ENCODE measurements at regions not wholly inside any gene's neighbourhood (a gene's known extent, or its start where the extent isn't known, plus 50 kb on each side); places are given as distances from the start of the nearest gene placed in this dataset.
A peak's percentile ranks its signal among the peaks of the same experiment; 100 is the strongest.

DNA sequence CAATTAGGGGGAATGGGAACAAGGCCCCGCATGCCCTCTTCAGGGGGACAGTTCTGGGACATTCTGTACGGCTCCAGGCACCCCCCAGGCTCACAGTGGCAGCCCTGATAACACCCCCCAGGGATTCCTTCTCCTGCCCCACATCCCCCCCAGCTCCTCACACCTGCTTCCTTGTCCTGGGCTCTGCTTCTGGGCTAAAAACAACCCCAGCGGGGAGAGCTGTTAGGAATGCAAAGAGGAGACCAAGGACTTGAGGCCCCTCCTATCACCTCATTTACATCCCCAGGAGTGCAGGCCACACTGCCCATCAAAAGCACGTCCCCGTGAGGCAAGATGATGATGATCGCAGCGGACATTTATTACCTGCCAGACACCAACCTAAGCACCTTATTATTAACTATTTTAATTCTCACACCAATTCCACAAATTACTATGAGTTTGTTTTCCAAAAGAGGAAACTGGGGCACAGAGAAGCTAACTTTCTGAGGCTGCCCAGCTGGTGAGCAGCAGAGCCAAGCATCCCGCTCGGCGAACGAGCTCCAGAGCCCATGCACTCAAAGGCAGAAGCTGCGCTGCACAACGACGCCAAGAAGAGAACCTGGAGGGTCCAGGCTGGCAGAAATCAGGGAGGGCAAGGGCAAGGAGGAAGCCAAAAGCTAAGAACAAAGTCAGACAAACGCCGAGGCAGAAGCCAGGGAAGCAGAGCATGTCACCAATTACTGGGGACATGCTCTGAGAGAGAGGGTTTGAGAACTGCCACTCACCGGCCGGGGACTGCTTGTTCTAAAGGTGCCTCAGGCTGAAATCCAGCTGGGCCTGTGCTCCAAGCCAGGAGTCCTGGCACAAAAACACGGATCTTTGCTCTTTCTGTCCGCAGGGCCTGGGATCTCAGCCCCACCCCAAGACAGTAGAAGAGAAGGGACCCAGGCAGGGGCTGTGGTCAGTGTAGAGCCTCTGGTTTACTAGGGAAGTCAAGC is 76.2 kb upstream of the NSMCE3 start:
- no peak overlapping the region for H3K56ac ChIP-seq (ENCODE audit: insufficient read length, low read depth, low read length)
- H2BK120ac ChIP-seq (ENCODE audit: low read depth, low read length, poor library complexity, severe bottlenecking), result no peak overlapping the region
- peak overlapping the region; percentile 35 for H3K18ac ChIP-seq (ENCODE audit: insufficient read length, low read depth, low read length)
- H2AFZ ChIP-seq (ENCODE audit: low read length), result no peak overlapping the region
- no peak overlapping the region for H3K23ac ChIP-seq (ENCODE audit: insufficient read length, low read depth, low read length)
- H3K27me3 ChIP-seq (ENCODE audit: insufficient read depth, low read length), result no peaks in the 10 kb centered on the region
- Mint-ChIP-seq H3K4me3 (peak overlapping the region; percentile 48 to 73), H3K9me3 (no peaks in the 10 kb centered on the region), H3K27ac (peak overlapping the region; percentile 2 to 96 (median 92)), H3K4me1 (peaks cover 60 to 77% of the 10 kb centered on the region in 2 experiments), H3K36me3 (ENCODE audit: insufficient read depth in 1 of 3, low read depth in 3 of 3) (no peaks in the 10 kb centered on the region), H3K27me3 (ENCODE audit: low read depth) (no peaks in the 10 kb centered on the region)
- H3K79me2 ChIP-seq (ENCODE audit: insufficient read depth, low read length), result no peaks in the 10 kb centered on the region
- H2BK15ac ChIP-seq (ENCODE audit: low read depth, low read length), result no peak overlapping the region
- WGBS (ENCODE audit: extremely low coverage, insufficient read length, low lambda C conversion rate), result no CpG with 5 or more reads among the region's 20 CpGs
- H3K4me2 ChIP-seq (ENCODE audit: insufficient read depth, insufficient read length, low read length), result peak overlapping the region; percentile 47
- H3K9ac ChIP-seq (ENCODE audit: extremely low read depth, insufficient read length, low read length), result no peak overlapping the region
- H4K8ac ChIP-seq (replicated peaks; ENCODE audit: insufficient read length, low read depth, low read length), result no peak overlapping the region
- no peak overlapping the region for H2BK20ac ChIP-seq (ENCODE audit: low read depth, low read length, poor library complexity, severe bottlenecking)
- no peak overlapping the region for H3K27ac ChIP-seq (ENCODE audit: insufficient read length, low read depth, low read length)
- no peaks in the 10 kb centered on the region for H3K23me2 ChIP-seq (ENCODE audit: insufficient read length, low read depth, low read length, poor library complexity, severe bottlenecking)
- H4K91ac ChIP-seq (ENCODE audit: insufficient read length, low read depth, low read length), result no peak overlapping the region
- H2AK5ac ChIP-seq (ENCODE audit: insufficient read length, low read length), result no peak overlapping the region
- no peak for TF ChIP-seq CTCF (conservative IDR thresholded peaks at IDR 0.05)
- peaks cover 8% of the 10 kb centered on the region; the same call in 1 of the 2 replicates for H3K4me1 ChIP-seq (ENCODE audit: insufficient read depth, low read length)
- peak; percentile 74 for DNase-seq
- H3K4ac ChIP-seq (ENCODE audit: low read depth, low read length), result no peak overlapping the region
- no peaks in the 10 kb centered on the region for H4K20me1 ChIP-seq (ENCODE audit: control insufficient read depth, insufficient read depth, insufficient read length)
- H3T11ph ChIP-seq (ENCODE audit: low read length), result no peak overlapping the region
- no peak overlapping the region for H2BK12ac ChIP-seq (ENCODE audit: insufficient read length, low read depth, low read length)
- no peak overlapping the region for H4K5ac ChIP-seq (ENCODE audit: insufficient read length, low read depth, low read length)
- no peaks in the 10 kb centered on the region for H3K79me1 ChIP-seq (ENCODE audit: insufficient read depth, low read depth, low read length, poor library complexity, severe bottlenecking)
- H3K9me3 ChIP-seq (ENCODE audit: control insufficient read depth, low read depth, low read length), result no peaks in the 10 kb centered on the region
- H2BK5ac ChIP-seq (ENCODE audit: insufficient read length, low read length), result no peak overlapping the region
- H3K14ac ChIP-seq (ENCODE audit: insufficient read depth, low read length), result no peak overlapping the region; the same call in 1 of the 2 replicates

All from H9 (cell line).